ENCODE measurements at regions not wholly inside any gene's neighbourhood (a gene's known extent, or its start where the extent isn't known, plus 50 kb on each side); places are given as distances from the start of the nearest gene placed in this dataset.

GRCh38 chr4:65724973-65725372 lies 54.7 kb upstream of the EPHA5 start:
- no peak for TF ChIP-seq CTCF (conservative IDR thresholded peaks at IDR 0.05 in 1 of 2, IDR thresholded peaks at IDR 0.05 in 1 of 2; ENCODE audit: extremely low read depth in 1 of 2, insufficient read depth in 1 of 2, low read depth in 1 of 2, low read length in 2 of 2)
- TF ChIP-seq EZH2 (IDR thresholded peaks at IDR 0.05; ENCODE audit: borderline replicate concordance, low read length), result no peak
